ENCODE measurements at regions not wholly inside any gene's neighbourhood (a gene's known extent, or its start where the extent isn't known, plus 50 kb on each side); places are given as distances from the start of the nearest gene placed in this dataset.
"Not testable (repeated sequence)": the region's sequence is repeated elsewhere in the genome, so short reads cannot be mapped to it uniquely, and the experiment has no call there.

GRCh38 chr4:49510238-49510637, 524.2 kb downstream of the CWH43 start:
- Mint-ChIP-seq H3K36me3 (ENCODE audit: low read depth) (peaks cover 17% of the 10 kb centered on the region), H3K9me3 (peaks cover 45% of the 10 kb centered on the region)
- not testable (repeated sequence) for H3K27ac Mint-ChIP-seq; H3K27me3 Mint-ChIP-seq; H3K4me1 Mint-ChIP-seq (ENCODE audit: low read depth); H3K4me3 Mint-ChIP-seq

DNA sequence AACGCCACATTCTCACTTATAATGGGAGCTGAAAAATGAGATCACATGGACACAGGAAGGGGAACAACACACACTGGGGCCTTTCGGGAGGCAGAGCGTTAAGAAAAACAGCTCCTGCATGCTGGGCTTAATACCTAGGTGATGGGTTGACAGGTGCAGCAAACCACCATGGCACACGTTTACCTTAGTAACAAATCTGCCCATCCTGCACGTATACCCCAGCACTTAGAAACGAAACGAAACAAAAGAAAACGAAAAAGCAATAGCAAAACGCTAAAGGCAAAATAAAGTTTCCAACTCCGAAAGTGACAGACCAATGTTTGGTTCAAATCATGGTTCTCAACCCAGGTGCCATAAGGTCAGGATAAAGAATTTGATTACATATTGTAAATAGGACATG, 525.3 kb downstream of the CWH43 start:
- not testable (repeated sequence) for H3K4me1 Mint-ChIP-seq (ENCODE audit: low read depth); H3K27me3 Mint-ChIP-seq; H3K4me3 Mint-ChIP-seq; H3K27ac Mint-ChIP-seq
- Mint-ChIP-seq H3K36me3 (ENCODE audit: low read depth) (peaks cover 17% of the 10 kb centered on the region), H3K9me3 (peaks cover 55% of the 10 kb centered on the region)

DNA sequence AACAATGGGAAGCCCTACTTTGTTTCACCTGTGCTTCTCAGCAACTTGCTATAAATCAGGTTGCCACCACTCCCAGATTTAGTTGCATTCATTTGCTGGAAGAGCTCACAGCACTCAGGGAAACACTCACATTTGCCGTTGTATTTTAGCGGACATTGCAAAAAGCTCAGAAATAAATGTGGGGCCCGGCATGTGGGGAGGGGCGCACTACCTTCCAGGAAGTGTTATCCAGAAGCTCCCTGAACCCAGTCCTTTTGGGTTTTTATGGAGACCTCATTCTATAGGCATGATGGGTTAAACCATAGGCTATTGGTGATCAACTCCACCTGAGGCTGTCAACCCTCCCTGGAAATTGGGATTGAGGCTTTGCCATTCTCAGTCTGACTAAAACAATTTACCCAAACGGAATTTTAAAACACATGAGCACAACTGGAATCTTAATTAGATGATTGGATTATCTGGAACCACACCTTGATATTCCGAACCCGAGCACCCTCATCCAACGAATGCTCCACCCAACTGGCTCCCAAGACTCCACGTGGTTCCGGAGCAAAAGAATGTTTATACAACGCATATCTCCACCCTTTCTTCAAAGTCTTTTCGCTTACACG, 525.9 kb downstream of the CWH43 start:
- peaks cover 59% of the 10 kb centered on the region for H3K9me3 Mint-ChIP-seq
- not testable (repeated sequence) for H3K27me3 Mint-ChIP-seq; H3K4me3 Mint-ChIP-seq; H3K4me1 Mint-ChIP-seq (ENCODE audit: low read depth); H3K27ac Mint-ChIP-seq
- H3K36me3 Mint-ChIP-seq (ENCODE audit: low read depth): peaks cover 17% of the 10 kb centered on the region

- not testable (repeated sequence) for H3K4me1 Mint-ChIP-seq (ENCODE audit: low read depth); H3K27me3 Mint-ChIP-seq; H3K4me3 Mint-ChIP-seq; H3K27ac Mint-ChIP-seq
- Mint-ChIP-seq H3K9me3 (peaks cover 59% of the 10 kb centered on the region), H3K36me3 (ENCODE audit: low read depth) (peaks cover 17% of the 10 kb centered on the region)
These were observed 526.8 kb downstream of the CWH43 start for GRCh38 chr4:49512641-49513545.

GRCh38 chr4:49513546-49514115, 527.6 kb downstream of the CWH43 start:
- Mint-ChIP-seq H3K9me3 (peaks cover 59% of the 10 kb centered on the region), H3K36me3 (ENCODE audit: low read depth) (peaks cover 17% of the 10 kb centered on the region)
- not testable (repeated sequence) for H3K4me3 Mint-ChIP-seq; H3K27ac Mint-ChIP-seq; H3K4me1 Mint-ChIP-seq (ENCODE audit: low read depth); H3K27me3 Mint-ChIP-seq

DNA sequence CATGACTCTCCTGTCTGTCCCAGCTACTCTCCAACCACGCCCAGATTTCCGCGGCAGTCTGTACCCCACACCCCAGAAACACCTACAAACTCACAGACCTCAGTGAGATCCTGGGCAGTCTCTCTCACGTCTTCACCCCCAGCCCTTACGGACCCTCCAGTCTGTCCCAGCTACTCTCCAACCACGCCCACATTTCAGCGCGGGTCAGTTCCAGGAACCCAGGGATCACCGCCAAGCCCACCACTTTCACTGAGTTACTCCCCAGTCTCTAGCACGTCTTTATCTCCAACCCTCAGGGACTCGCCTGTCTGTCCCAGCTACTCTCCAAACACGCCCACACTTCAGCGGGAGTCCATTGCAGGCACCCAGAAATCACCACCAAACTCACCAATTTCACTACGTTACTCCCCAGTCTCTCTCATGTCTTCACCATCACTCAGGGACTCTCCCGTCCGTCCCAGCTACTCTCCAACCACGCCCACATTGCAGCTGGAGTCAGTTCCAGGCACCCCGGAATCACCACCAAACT, 528.2 kb downstream of the CWH43 start:
- H3K27me3 Mint-ChIP-seq; H3K27ac Mint-ChIP-seq; H3K4me3 Mint-ChIP-seq; H3K4me1 Mint-ChIP-seq (ENCODE audit: low read depth): not testable (repeated sequence)
- peaks cover 17% of the 10 kb centered on the region for H3K36me3 Mint-ChIP-seq (ENCODE audit: low read depth)
- H3K9me3 Mint-ChIP-seq: peaks cover 59% of the 10 kb centered on the region

GRCh38 chr4:49514841-49515240, 528.8 kb downstream of the CWH43 start:
- H3K9me3 Mint-ChIP-seq: peaks cover 59% of the 10 kb centered on the region
- H3K27ac Mint-ChIP-seq; H3K27me3 Mint-ChIP-seq; H3K4me3 Mint-ChIP-seq; H3K4me1 Mint-ChIP-seq (ENCODE audit: low read depth): not testable (repeated sequence)
- peaks cover 17% of the 10 kb centered on the region for H3K36me3 Mint-ChIP-seq (ENCODE audit: low read depth)

DNA sequence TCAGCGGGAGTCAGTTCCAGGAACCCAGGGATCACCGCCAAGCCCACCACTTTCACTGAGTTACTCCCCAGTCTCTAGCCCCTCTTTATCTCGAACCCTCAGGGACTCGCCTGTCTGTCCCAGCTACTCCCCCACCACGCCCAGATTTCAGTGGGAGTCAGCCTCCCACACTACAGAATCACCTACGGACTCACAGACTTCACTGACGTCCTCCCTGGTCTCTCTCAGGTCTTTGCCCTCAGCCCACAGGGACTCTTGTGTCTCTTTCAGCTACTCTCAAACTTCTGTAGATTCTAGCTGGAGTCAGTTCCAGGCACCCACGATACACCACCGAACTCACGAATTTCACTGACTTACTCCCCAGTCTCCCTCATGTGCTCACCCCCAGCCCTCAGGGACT, 529.2 kb downstream of the CWH43 start:
- not testable (repeated sequence) for H3K27ac Mint-ChIP-seq; H3K4me3 Mint-ChIP-seq; H3K27me3 Mint-ChIP-seq; H3K4me1 Mint-ChIP-seq (ENCODE audit: low read depth)
- Mint-ChIP-seq H3K9me3 (peaks cover 57% of the 10 kb centered on the region), H3K36me3 (ENCODE audit: low read depth) (peaks cover 17% of the 10 kb centered on the region)

GRCh38 chr4:49516096-49516495, 530.0 kb downstream of the CWH43 start:
- not testable (repeated sequence) for H3K27me3 Mint-ChIP-seq; H3K4me3 Mint-ChIP-seq; H3K4me1 Mint-ChIP-seq (ENCODE audit: low read depth); H3K27ac Mint-ChIP-seq
- Mint-ChIP-seq H3K9me3 (peaks cover 49% of the 10 kb centered on the region), H3K36me3 (ENCODE audit: low read depth) (peaks cover 17% of the 10 kb centered on the region)

- H3K27me3 Mint-ChIP-seq: no peaks in the 10 kb centered on the region
- H3K4me1 Mint-ChIP-seq (ENCODE audit: low read depth): no peaks in the 10 kb centered on the region
- peaks cover 17% of the 10 kb centered on the region for H3K36me3 Mint-ChIP-seq (ENCODE audit: low read depth)
- H3K9me3 Mint-ChIP-seq: peaks cover 43% of the 10 kb centered on the region
- H3K4me3 Mint-ChIP-seq: no peak overlapping the region
- no peak overlapping the region for H3K27ac Mint-ChIP-seq
These were observed 530.7 kb downstream of the CWH43 start for GRCh38 chr4:49516796-49517195.

DNA sequence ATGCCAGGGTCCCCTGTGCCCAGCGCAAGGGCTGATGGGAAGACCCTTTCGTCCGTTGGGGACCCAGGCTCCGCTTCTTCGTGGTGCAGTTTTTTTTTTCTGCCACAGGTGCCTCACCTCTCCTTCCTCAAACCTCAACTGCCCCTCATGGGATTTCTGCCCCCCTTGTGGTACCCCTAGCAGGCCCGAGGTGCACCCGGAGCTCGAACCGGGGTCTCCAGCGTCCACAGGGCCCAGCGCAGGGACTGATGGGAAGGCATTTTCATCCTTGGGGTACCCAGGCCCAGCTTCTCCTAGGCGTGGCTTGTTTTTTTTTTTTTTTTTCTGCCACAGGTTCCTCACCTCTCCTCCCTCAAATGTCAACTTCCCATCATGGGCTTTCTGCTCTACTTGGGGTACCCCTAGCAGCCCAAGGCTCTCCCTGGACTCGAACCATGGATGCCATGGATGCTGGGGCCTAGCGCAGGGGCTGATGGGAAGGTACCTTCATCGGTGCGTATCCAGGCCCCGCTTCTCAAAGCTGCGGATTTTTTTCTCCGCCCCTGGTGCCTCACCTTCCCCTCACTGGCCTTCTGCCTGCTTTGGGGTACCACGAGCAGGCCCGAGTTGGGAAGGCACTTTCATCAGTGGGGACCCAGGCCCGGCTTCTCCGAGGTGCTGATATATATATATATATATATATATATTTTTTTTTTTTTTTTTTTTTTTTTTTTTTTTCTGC, 531.6 kb downstream of the CWH43 start:
- not testable (repeated sequence) for H3K4me3 Mint-ChIP-seq; H3K27me3 Mint-ChIP-seq; H3K27ac Mint-ChIP-seq; H3K4me1 Mint-ChIP-seq (ENCODE audit: low read depth)
- Mint-ChIP-seq H3K9me3 (peaks cover 35% of the 10 kb centered on the region), H3K36me3 (ENCODE audit: low read depth) (peaks cover 11% of the 10 kb centered on the region)

DNA sequence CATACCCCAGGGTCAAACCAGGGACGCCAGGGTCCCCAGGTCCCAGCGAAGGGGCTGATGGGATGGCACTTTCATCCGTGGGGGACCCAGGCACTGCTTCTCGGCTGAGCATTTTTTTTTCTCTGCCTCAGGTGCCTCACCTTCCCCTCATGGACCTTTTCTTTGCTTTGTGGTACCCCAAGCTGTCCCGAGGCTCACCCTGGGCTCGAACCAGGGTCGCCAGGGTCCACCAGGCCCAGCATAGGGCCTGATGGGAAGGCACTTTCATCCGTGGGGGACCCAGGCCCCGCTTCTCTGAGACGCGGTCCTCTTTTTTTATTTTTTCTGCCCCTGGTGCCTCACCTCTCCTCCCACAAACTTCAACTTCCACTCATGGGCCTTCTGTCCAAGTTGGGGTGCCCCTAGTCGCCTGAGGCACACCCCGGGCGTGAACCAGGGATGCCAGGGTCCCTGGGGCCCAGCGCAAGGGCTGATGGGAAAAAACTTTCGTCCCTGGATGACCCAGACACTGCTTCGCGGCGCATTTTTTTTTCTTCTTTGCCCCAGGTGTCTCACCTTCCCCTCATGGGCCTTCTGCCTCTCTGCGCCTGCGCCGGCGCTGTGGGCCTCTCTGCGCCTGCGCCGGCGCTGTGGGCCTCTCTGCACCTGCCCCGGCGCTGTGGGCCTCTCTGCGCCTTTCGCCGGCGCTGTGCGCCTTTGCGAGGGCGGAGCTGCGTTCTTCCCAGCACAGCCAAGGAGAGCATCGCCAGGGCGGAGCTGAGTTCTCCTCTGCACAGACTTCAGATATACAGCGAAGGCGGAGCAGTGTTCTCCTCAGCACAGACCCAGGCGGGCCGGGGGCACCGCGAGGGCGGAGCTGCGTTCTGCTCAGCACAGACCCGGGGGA, 533.3 kb downstream of the CWH43 start:
- not testable (repeated sequence) for H3K36me3 Mint-ChIP-seq (ENCODE audit: low read depth); H3K27me3 Mint-ChIP-seq; H3K27ac Mint-ChIP-seq; H3K4me1 Mint-ChIP-seq (ENCODE audit: low read depth); H3K4me3 Mint-ChIP-seq
- H3K9me3 Mint-ChIP-seq: peaks cover 23% of the 10 kb centered on the region

DNA sequence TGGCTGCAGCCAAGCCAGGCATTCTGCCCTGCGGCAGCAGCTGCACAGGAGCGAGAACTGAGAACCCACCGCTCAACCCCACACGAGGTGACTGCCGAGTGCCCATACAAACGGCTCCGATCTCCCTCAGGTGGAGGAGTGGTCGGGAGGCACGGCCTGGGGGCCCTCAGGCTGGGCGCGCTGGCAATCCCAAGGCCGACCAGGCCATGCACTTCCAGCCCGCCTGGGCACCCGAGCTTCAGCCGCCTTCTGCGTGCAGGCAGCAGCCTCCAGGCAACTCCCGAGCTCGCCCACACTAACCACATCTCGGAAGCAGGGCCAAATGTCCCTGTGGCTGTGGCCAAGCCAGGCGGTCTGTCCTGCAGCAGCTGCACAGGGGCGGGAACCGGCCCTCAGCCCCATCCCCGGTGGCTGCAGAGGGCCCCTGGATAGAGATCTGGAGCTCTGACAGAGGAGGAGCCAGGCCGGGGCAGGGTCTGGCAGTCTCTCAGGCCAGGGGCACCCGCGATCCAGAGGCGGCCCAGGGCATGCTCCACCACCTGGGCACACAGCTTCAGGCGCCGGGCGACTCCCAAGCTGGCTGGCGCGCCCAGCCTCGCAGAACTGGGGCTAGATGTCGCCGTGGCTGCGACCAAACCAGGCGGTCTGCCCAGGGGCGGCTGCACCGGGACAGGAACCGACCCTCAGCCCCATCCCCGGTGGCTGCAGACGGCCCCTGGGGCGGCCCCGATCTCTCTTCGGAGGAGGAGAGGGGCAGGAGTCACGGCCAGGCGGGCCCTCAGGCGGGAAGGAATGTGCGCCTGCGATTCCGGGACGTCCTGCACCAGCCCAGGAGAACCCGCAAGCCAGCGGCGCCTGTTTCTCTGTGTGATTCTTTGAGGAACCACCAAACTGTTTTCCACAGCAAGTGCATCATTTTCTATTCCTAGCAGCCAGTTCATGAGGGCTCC, 538.0 kb downstream of the CWH43 start:
- not testable (repeated sequence) for H3K27ac Mint-ChIP-seq; H3K4me3 Mint-ChIP-seq; H3K36me3 Mint-ChIP-seq (ENCODE audit: low read depth); H3K27me3 Mint-ChIP-seq; H3K4me1 Mint-ChIP-seq (ENCODE audit: low read depth); H3K9me3 Mint-ChIP-seq

Measured in stimulated activated naive CD8-positive, alpha-beta T cell treated with anti-CD3 and anti-CD28 coated beads, Interleukin-15, Interleukin-2, amounts not matched to agents 100 ng/mL and 50 ng/mL, for 24 hours (primary cell).